H9 (cell line): ENCODE measurements at regions not wholly inside any gene's neighbourhood (a gene's known extent, or its start where the extent isn't known, plus 50 kb on each side); places are given as distances from the start of the nearest gene placed in this dataset.

ENCODE experiments used
- DNase-seq: peaks from one replicate; pipeline ENCODE4 v3.0.0-alpha.2; 2017
- H2AFZ ChIP-seq: one replicate; pipeline ENCODE4 v1.6.1; 2013; ENCODE audit warnings: mild to moderate bottlenecking, low read length, control low read depth, moderate library complexity
- H2AK5ac ChIP-seq: 2 replicates; pipeline ENCODE4 v1.6.1; 2013; ENCODE audit warnings: low read length, control low read depth, mixed read lengths; ENCODE audit not compliant: insufficient read length
- H2BK120ac ChIP-seq: one replicate; pipeline ENCODE4 v1.6.1; 2013; ENCODE audit warnings: low read depth, mild to moderate bottlenecking, low read length, control low read depth, inconsistent platforms; ENCODE audit not compliant: poor library complexity, severe bottlenecking
- H2BK12ac ChIP-seq: 2 replicates; pipeline ENCODE4 v1.6.1; 2013; ENCODE audit warnings: low read length, control low read depth, mixed read lengths, low read depth; ENCODE audit not compliant: insufficient read length
- H2BK15ac ChIP-seq: 2 replicates; pipeline ENCODE4 v1.6.1; 2013; ENCODE audit warnings: low read depth, low read length, control low read depth
- H2BK20ac ChIP-seq: one replicate; pipeline ENCODE4 v1.6.1; 2013; ENCODE audit warnings: low read depth, mild to moderate bottlenecking, low read length, control low read depth, inconsistent platforms; ENCODE audit not compliant: poor library complexity, severe bottlenecking
- H2BK5ac ChIP-seq: 2 replicates; pipeline ENCODE4 v1.6.1; 2013; ENCODE audit warnings: low read length, control low read depth, mixed read lengths; ENCODE audit not compliant: insufficient read length
- H3K14ac ChIP-seq: 2 replicates; pipeline ENCODE4 v1.6.1; 2013; ENCODE audit warnings: low read length, control low read depth; ENCODE audit not compliant: insufficient read depth
- H3K18ac ChIP-seq: 2 replicates; pipeline ENCODE4 v1.6.1; 2013; ENCODE audit warnings: low read depth, mild to moderate bottlenecking, mixed read lengths, low read length, control low read depth; ENCODE audit not compliant: insufficient read length
- H3K23ac ChIP-seq: 2 replicates; pipeline ENCODE4 v1.6.1; 2013; ENCODE audit warnings: low read length, control low read depth, mixed read lengths, low read depth; ENCODE audit not compliant: insufficient read length
- H3K23me2 ChIP-seq: 2 replicates; pipeline ENCODE4 v1.6.1; 2013; ENCODE audit warnings: low read depth, mild to moderate bottlenecking, mixed read lengths, low read length, control low read depth; ENCODE audit not compliant: insufficient read length, poor library complexity, severe bottlenecking
- H3K27ac ChIP-seq: 2 replicates; pipeline ENCODE4 v1.5.1; 2013; ENCODE audit warnings: low read length, control low read depth, mixed read lengths, low read depth; ENCODE audit not compliant: insufficient read length
- H3K27me3 ChIP-seq: 2 replicates; pipeline ENCODE4 v1.6.1; 2013; ENCODE audit warnings: low read length, control low read depth, inconsistent platforms; ENCODE audit not compliant: insufficient read depth
- H3K4ac ChIP-seq: 2 replicates; pipeline ENCODE4 v1.6.1; 2013; ENCODE audit warnings: low read depth, mild to moderate bottlenecking, control low read depth, inconsistent platforms, low read length, moderate library complexity
- H3K4me1 ChIP-seq: 2 replicates; pipeline ENCODE4 v1.6.1; 2013; ENCODE audit warnings: low read length, control low read depth, inconsistent platforms; ENCODE audit not compliant: insufficient read depth
- H3K4me2 ChIP-seq: 2 replicates; pipeline ENCODE4 v1.6.1; 2013; ENCODE audit warnings: low read length, control low read depth, mixed read lengths; ENCODE audit not compliant: insufficient read length, insufficient read depth
- H3K56ac ChIP-seq: 2 replicates; pipeline ENCODE4 v1.6.1; 2013; ENCODE audit warnings: low read depth, mild to moderate bottlenecking, mixed read lengths, low read length, control low read depth; ENCODE audit not compliant: insufficient read length
- H3K79me1 ChIP-seq: 2 replicates; pipeline ENCODE4 v1.6.1; 2013; ENCODE audit warnings: low read depth, mild to moderate bottlenecking, moderate library complexity, low read length, control low read depth, inconsistent platforms; ENCODE audit not compliant: insufficient read depth, poor library complexity, severe bottlenecking
- H3K79me2 ChIP-seq: 2 replicates; pipeline ENCODE4 v1.6.1; 2013; ENCODE audit warnings: low read length, control low read depth, inconsistent platforms; ENCODE audit not compliant: insufficient read depth
- H3K9ac ChIP-seq: 2 replicates; pipeline ENCODE4 v1.6.1; 2013; ENCODE audit warnings: low read length, control low read depth, mixed read lengths; ENCODE audit not compliant: insufficient read length; ENCODE audit errors: extremely low read depth
- H3K9me3 ChIP-seq: one replicate; pipeline ENCODE4 v1.6.1; 2013; ENCODE audit warnings: low read depth, low read length, inconsistent platforms; ENCODE audit not compliant: control insufficient read depth
- H3T11ph ChIP-seq: one replicate; pipeline ENCODE4 v1.6.1; 2013; ENCODE audit warnings: mild to moderate bottlenecking, low read length, control low read depth, inconsistent platforms
- H4K20me1 ChIP-seq: one replicate; pipeline ENCODE4 v1.6.1; 2013; ENCODE audit not compliant: control insufficient read depth, insufficient read length, insufficient read depth
- H4K5ac ChIP-seq: 2 replicates; pipeline ENCODE4 v1.6.1; 2013; ENCODE audit warnings: low read depth, mild to moderate bottlenecking, mixed read lengths, low read length, control low read depth; ENCODE audit not compliant: insufficient read length
- H4K8ac ChIP-seq: replicated peaks from 2 replicates; pipeline ENCODE4 v1.6.1; 2013; ENCODE audit warnings: low read length, control low read depth, mixed read lengths, low read depth; ENCODE audit not compliant: insufficient read length
- H4K91ac ChIP-seq: 2 replicates; pipeline ENCODE4 v1.6.1; 2013; ENCODE audit warnings: low read depth, mild to moderate bottlenecking, moderate library complexity, mixed read lengths, low read length, control low read depth; ENCODE audit not compliant: insufficient read length
- H3K27ac Mint-ChIP-seq, 3 experiments: 2 replicates in 2 of 3; 3 replicates in 1 of 3; pipeline ENCODE4 v1.8.0; 2020 to 2021; ENCODE audit warnings: mixed read lengths in 3 of 3, mild to moderate bottlenecking in 1 of 3, moderate library complexity in 1 of 3
- H3K27me3 Mint-ChIP-seq: 2 replicates; pipeline ENCODE4 v1.8.0; 2021; ENCODE audit warnings: low read depth, mild to moderate bottlenecking, moderate library complexity, mixed read lengths
- H3K36me3 Mint-ChIP-seq, 3 experiments: 2 replicates in 2 of 3; 3 replicates in 1 of 3; pipeline ENCODE4 v1.8.0; 2020 to 2021; ENCODE audit warnings: low read depth in 3 of 3, mixed read lengths in 3 of 3; ENCODE audit not compliant: insufficient read depth in 1 of 3
- H3K4me1 Mint-ChIP-seq, 2 experiments: 2 replicates each; pipeline ENCODE4 v1.8.0; 2020; ENCODE audit warnings: mixed read lengths in 2 of 2
- H3K4me3 Mint-ChIP-seq, 2 experiments: 2 replicates in 1 of 2; 3 replicates in 1 of 2; pipeline ENCODE4 v1.8.0; 2020 to 2021; ENCODE audit warnings: mild to moderate bottlenecking in 2 of 2, mixed read lengths in 2 of 2, moderate library complexity in 1 of 2
- H3K9me3 Mint-ChIP-seq, 2 experiments: 2 replicates in 1 of 2; 3 replicates in 1 of 2; pipeline ENCODE4 v1.8.0; 2020; ENCODE audit warnings: mild to moderate bottlenecking in 2 of 2, mixed read lengths in 2 of 2, moderate library complexity in 1 of 2
- TF ChIP-seq, protein P1 (sequence below): fragments of 200-600 bp; sonication (generic); conservative IDR thresholded peaks from 3 replicates; pipeline ENCODE4 v1.8.0; 2021; ENCODE audit warnings: antibody characterized with exemption, mild to moderate bottlenecking

DNA sequence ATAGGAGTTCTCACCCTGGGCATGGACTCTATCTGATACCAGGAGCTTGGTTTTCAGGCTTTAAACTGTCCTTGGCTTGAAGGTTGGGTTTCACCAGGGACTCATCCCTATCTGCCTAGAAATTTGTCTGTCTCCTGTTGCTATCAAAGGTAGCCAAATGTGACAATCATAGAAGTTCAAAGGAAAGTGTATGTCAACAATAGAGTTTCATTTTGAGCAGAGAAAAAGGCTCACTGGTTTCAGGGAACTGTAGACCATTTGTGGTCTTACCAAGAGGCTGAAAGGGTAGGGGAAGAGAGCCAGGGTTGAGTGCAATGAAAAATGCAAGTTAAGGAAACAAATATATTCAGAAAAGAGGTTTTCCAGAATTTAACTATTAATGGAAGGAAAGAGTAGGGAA is 966.8 kb upstream of the CITED2 start:
- no peak overlapping the region for H3K56ac ChIP-seq
- no peak overlapping the region for H4K5ac ChIP-seq
- H3T11ph ChIP-seq: no peak overlapping the region
- no peaks in the 10 kb centered on the region for H3K4me1 Mint-ChIP-seq
- H2BK20ac ChIP-seq: no peak overlapping the region
- H3K23ac ChIP-seq: no peak overlapping the region
- H4K8ac ChIP-seq: no peak overlapping the region
- H4K20me1 ChIP-seq: no peaks in the 10 kb centered on the region
- no peak overlapping the region for H2BK5ac ChIP-seq
- H3K79me2 ChIP-seq: no peaks in the 10 kb centered on the region
- H3K36me3 Mint-ChIP-seq: peaks cover under 1 to 6% (median 2%) of the 10 kb centered on the region in 3 experiments; a peak in 6 of 7 replicates
- no peak overlapping the region for H3K14ac ChIP-seq
- no peaks in the 10 kb centered on the region for H3K4me1 ChIP-seq
- no peaks in the 10 kb centered on the region for H3K27me3 Mint-ChIP-seq
- no peak overlapping the region for H4K91ac ChIP-seq
- no peak overlapping the region for H2BK15ac ChIP-seq
- no peak overlapping the region for H2BK12ac ChIP-seq
- DNase-seq: no peak
- no peak overlapping the region for H3K27ac ChIP-seq
- H3K79me1 ChIP-seq: no peaks in the 10 kb centered on the region
- no peak overlapping the region for H3K4me3 Mint-ChIP-seq
- no peak overlapping the region for H2AK5ac ChIP-seq
- H3K18ac ChIP-seq: no peak overlapping the region
- no peak overlapping the region for H2BK120ac ChIP-seq
- no peak overlapping the region for H3K4me2 ChIP-seq
- TF ChIP-seq, protein P1, sequence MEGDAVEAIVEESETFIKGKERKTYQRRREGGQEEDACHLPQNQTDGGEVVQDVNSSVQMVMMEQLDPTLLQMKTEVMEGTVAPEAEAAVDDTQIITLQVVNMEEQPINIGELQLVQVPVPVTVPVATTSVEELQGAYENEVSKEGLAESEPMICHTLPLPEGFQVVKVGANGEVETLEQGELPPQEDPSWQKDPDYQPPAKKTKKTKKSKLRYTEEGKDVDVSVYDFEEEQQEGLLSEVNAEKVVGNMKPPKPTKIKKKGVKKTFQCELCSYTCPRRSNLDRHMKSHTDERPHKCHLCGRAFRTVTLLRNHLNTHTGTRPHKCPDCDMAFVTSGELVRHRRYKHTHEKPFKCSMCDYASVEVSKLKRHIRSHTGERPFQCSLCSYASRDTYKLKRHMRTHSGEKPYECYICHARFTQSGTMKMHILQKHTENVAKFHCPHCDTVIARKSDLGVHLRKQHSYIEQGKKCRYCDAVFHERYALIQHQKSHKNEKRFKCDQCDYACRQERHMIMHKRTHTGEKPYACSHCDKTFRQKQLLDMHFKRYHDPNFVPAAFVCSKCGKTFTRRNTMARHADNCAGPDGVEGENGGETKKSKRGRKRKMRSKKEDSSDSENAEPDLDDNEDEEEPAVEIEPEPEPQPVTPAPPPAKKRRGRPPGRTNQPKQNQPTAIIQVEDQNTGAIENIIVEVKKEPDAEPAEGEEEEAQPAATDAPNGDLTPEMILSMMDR: no peak
- no peaks in the 10 kb centered on the region for H3K27me3 ChIP-seq
- H3K23me2 ChIP-seq: no peaks in the 10 kb centered on the region
- no peak overlapping the region for H2AFZ ChIP-seq
- peaks cover 1 to 21% of the 10 kb centered on the region in 2 experiments for H3K9me3 Mint-ChIP-seq
- no peak overlapping the region for H3K27ac Mint-ChIP-seq
- H3K9ac ChIP-seq: no peak overlapping the region
- H3K9me3 ChIP-seq: peaks cover 4% of the 10 kb centered on the region
- H3K4ac ChIP-seq: no peak overlapping the region
